Activated CD4-positive, alpha-beta T cell treated with anti-CD3 and anti-CD28 coated beads, Interleukin-2, Interleukin-4, amounts not matched to agents 100 ng/mL and 50 ng/mL, durations not matched to agents 16 hours and 8 hours (primary cell): ENCODE measurements at regions not wholly inside any gene's neighbourhood (a gene's known extent, or its start where the extent isn't known, plus 50 kb on each side); places are given as distances from the start of the nearest gene placed in this dataset.
"Not testable (repeated sequence)": the region's sequence is repeated elsewhere in the genome, so short reads cannot be mapped to it uniquely, and the experiment has no call there.

Experiments
- DNase-seq: peaks from one replicate; pipeline ENCODE4 v3.0.0-alpha.2; 2020; ENCODE audit warnings: low spot score

DNA sequence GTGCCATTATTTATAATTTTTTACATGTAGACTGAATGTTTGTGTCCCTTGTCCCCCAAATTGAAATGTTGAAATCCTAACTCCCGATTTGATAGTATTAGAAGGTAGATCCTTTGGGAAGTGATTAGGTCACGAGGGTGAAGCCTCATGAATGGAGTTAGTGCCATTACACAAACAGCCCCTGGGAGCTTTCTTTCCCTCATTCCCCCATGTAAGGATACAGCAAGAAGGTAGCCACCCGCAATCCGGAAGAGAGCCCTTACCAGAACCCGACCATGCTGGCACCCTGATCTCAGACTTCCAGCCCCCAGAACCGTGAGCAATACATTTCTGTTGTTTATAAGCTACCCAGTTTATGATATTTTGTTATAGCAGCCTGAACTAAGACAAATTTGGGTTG lies 143.2 kb downstream of the NPIPB5 start:
- DNase-seq, result no peak

DNA sequence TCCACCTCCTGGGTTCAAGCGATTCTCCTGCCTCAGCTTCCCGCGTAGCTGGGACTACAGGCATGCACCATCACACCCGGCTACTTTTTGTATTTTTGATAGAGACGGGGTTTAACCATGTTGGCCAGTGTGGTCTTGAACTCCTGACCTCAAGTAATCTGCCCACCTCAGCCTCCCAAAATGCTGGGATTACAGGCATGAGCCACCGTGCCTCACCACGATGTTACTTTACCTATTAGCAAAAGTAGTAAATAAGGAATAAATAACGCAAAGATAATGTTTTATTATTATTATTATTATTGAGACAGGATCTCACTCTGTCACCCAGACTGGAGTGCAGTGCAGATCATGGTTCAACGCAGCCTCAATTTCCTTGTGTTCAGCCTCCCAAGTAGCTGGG lies 145.9 kb downstream of the NPIPB5 start:
- DNase-seq, result not testable (repeated sequence)

DNA sequence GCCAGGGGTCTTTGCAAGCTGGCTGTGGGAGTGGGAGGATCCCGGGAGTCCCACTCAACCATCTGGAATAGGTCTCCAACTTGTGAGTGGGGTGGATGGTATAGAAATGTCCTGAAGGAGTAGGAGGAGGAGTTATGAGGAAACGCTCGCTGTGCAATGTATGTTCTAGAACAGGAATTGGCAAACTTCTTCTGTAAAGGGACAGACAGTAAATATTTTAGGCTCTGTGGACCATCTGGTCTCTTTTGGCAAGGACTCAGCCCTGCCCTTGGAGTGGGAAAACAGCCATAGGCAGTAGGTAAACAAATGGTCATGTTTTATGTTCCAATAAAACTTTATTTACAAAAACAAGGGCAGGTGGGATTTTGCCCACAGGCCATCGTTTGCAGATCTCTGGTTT lies 149.2 kb downstream of the NPIPB5 start:
- no peak for DNase-seq

DNA sequence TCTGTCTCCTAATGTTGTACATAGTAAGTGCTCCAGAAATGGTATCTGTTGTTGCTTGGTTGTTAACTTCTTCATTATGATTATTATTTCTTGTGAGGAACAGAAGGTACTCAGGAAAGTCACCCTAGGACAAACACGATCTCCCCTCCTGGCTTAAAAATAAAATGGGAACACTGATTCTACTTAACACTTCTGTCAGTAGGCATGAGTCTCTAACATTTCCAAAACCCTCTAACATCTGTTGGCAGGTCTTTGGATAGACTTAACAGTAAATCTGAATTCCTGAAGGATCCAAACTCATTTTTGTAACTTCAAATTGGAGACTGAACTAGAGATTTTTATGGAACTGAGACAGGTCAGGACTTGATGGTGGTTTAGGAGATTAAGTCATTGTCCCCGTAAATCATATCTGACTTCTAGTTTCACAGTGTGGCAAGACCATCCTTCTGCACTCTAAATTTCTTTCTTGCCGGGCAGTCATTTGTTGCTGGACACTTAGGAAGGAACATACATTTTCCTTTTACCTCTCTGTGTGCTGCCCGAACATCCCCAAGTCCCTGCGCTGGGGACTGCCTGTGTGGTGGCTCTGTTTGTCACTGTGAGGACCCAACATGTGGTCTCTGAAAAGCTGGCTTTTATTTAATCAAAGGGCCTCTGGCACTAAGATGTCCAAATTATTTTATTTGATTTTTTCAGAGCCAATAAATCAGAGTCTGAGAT lies 149.9 kb downstream of the NPIPB5 start:
- no peak for DNase-seq

DNA sequence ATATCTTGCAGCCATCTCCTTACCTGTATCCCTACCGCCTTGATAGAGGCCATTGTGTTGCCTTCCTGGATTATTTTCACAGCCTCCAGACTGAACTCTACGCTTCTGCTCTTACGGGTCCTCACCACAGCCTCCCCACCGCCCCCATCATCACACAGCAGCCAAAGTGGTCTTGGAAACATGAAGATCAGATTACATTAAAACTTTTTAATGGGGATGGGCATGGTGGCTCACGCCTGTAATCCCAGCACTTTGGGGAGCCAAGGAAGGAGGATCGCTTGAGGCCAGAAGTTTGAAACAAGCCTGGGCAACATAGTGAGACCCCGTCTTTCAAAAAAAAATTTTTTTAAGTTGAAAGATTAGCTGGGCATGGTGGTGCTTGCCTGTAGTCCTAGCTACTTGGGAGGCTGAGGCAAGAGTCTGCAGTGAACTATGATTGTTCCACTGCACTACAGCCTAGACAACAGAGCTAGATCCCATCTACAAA lies 150.5 kb downstream of the NPIPB5 start:
- no peak for DNase-seq

DNA sequence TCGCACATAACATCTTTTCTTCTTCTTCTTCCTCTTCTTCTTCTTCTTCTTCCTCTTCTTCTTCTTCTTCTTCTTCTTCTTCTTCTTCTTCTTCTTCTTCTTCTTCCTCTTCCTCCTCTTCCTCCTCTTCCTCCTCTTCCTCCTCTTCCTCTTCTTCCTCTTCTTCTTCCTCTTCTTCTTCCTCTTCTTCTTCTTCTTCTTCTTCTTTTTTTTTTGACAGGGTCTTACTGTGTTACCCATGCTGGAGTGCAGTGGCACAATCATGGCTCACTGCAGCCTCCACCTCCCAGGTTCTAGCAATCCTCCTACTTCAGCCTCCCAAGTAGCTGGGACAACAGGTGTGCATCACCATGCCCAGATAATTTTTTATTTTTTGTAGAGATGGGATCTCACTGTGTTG lies 151.0 kb upstream of the HS3ST2 start:
- DNase-seq, result not testable (repeated sequence)

DNA sequence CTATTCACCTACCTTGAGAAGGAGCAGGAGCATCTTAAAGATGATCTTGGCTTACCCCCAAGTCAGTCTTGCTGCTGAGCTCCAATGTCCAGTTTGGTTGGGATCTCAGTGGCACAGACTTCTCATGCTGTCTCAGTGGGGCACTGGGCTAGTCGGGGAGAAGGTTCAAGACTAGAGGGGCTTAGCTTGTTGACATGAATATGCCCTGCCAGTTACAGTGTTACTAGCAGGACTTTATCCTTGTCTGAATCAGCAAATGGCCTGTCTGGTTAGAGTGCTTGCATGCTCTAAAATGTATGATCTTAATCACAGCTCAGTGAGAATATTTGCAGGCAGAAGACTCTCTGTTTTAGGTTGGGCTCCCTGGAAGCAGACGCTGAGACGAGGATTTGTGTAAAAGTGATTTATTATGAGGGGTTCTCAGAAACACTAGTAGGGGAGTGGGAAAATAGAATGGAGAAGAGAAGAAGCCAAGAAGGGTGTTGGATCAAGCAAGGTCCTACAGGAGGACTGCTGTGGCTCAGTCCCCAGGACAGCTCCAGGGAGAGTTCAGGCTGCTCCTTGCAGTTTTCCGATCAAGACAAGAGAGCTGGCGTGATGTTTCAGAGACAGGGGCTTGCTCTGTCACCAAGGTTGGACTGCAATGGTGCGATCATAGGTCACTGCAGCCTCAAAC lies 150.4 kb upstream of the HS3ST2 start:
- DNase-seq, result no peak

DNA sequence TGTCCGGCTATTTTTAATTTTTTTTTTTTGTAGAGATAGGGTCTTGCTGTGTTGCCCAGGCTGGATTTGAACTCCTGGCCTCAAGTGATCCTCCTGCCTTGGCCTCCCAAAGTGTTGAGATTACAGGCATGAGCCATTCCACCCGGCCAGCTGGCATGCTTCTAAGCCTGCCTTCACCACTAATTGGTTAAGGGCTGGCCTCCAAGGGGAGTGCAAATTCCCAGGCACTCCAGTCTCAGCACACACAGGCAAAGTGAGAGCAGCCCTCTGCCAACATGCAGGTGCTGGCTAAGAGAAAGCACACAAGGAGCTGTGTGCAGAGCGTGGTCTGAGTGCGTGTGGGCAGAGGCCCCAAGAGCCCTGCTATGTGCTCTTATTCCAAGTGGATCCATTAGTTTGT lies 149.8 kb upstream of the HS3ST2 start:
- no peak for DNase-seq

DNA sequence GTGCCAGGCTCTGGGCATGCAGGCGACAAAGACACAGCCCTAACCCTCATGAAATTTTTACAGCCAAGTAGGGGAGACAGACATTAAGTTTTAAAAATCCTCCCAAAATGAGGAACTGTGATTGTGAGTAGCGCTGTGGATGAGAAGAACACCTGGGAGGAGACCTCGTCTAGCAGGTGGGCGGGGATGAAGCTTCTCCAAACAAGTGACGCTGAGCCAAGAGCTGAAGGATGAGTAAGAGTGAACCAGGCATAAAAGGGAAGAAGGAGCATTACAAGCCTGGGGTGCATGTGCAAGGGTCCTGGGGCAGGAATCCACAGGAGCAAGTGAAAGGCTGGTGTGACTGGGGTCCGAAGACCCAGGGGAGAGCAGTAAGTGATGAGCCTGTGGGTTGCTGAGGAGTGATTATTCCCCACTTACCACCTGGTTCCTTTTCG lies 149.4 kb upstream of the HS3ST2 start:
- DNase-seq, result no peak

DNA sequence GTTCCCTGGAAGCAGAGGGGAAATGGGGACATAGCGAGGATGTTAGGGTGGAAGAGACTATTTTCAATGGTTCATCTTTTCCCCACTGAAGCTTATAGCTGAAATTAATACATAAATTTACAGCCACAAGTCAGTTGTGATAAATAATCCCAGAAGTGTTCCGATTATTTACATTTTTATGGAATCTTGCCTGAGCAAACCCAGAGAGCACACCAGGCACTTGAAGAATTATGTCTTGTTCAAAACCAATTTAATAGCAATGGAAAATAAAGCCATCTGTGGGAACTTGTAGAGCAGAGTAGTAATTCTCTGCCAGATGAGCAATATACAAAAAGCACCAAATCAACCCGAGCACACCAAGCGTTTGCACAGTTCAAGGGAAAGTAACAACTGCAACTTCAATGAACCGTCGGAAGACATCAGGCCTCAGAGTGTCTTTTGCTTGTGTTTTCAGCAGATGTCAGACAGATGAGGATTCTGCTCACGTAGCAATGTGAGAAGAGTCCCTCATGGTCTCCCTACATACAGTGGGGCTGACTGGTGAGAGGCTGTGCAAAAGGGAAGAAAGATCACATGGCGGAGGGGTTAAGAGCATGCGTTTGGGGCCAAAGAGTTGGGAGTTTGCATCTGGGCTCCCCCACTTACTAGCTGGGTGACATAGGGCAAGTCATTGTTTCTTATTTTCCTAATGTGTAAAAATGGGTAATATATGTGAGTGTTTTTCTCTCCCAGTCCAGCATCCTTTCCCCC lies 148.7 kb upstream of the HS3ST2 start:
- DNase-seq, result no peak

DNA sequence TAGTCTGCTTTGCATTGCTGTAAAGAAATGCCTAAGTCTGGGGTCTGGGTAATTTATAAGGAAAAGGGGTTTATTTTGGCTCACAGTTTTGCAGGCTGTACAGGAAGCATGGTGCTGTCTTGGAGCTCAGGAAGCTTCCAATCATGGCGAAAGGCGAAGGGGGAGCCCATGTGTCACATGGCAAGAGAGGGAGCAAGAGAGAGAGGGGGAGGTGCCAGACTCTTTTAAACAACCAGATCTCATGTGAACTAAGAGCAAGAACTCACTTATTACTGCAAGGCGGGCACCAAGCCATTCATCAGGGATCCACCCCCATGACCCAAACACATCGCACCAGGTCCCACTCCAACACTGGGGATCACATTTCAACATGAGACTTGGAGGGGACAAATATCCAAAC lies 148.2 kb upstream of the HS3ST2 start:
- DNase-seq, result no peak

DNA sequence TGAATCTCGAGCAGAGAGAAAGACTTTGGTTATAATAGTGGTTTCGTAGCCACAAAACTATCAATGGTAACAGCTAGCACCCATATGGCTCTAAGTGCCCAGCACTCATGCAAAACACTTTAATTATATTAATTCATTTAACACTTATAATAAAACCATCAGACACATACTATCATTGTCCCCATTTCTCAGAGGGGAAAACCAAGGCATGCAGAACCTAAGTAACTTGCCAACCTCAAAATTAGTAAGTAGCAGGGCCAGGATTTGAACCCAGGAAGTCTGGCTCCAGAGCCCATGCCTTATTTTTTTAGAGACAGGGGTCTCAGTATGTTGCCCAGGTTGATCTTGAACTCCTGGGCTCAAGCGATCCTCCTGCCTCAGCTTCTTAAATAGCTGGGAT lies 145.6 kb upstream of the HS3ST2 start:
- DNase-seq, result no peak

DNA sequence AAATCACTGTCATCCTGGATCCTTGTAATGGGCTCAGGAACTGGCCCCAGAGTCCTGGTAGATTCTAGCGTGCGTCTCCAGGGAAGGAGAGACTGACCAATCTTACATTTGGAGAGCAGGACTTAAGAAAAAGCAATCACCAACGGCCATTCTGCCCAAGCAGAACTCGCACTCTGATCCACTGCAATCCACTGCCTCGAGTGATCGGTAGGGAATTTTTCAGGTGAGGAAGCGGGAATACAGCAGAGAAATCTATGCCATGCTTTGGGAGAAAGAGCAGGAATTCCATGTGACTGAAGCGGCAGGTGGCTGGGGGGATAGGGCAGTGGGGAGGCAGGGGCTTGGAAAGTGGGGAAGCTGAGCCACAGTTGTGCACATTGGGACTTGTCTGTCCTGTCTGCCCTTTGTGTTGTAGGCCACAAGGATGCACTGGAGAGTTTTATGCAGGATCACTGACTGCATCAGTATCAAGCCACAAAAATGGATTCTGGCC lies 143.9 kb upstream of the HS3ST2 start:
- no peak for DNase-seq

DNA sequence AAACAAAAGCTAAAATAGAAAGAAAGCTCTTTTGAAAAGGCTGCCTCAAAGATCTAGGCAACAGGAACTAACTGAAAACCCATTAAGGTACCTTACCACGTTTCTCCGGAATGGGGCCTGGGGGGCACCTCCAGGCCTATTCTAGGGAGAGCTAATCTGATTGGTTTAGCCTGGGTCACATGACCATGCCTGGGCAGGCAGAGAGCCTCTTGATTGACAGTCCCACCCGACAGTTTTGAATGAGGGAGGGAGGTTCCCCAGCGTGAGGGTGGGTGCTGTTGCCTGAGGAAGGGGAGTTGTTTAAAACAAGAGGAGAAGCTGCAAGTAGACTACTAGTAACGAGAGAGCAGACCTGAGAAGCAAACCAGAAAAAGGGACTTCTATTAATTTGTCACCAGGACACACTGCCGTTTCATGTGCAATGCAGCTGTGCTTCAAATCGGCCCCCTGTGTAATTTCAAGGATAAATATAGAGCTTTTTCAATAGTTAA lies 143.4 kb upstream of the HS3ST2 start:
- DNase-seq, result peak; percentile 43

DNA sequence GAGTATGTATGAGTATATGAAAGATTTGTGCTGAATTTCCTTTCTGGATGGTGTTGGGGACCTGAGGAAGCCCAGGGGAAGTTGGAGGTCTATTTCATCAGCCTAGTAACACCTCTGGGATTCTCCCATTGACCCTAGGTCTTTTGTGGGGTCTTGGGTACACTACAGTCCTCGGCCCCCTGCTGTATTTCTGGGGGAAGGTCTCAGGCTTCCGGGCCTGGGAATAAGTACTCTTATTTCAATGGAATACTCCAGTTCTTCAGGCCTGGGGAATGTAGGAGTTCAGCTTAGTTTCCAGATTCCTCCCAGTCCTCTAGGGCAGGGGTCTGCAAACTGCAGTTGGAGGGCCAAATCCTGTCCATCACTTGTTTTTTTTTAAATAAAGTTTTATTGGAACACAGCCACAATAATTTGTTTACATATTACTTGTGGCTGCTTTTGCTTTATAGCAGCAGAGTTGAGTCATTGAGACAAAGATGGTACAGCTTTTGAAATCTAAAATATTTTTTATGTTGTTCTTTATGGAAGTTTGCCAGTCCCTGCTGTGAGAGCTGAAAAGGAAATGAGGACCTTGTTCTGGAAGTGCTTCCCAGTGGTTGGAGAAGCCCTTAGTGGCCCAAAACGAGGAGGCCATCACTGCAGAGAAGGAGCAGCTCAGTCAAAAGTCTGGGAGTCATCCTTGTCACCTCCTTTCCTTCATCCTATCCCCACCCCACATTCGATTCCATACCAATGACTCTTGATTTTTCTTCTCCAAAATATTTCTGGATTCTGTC lies 142.5 kb upstream of the HS3ST2 start:
- no peak for DNase-seq

DNA sequence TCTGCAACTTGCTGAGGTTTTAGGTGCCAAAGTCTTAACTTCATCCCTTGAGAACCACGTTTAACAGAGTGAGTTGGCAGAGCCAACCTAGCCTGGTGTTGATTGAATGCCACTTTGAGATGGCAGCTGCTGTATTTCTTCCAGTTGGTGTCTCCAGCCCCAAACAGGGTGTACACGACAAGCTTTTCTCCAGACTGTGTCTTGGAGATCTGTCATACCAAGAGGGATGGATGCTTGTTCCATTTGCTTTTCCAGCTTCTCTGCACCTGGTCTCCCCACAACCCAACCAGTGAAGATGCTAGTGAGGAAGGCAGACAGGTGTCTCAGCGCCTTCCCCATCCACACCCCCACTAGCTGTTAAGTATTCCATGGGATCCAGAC lies 141.1 kb upstream of the HS3ST2 start:
- DNase-seq, result no peak

DNA sequence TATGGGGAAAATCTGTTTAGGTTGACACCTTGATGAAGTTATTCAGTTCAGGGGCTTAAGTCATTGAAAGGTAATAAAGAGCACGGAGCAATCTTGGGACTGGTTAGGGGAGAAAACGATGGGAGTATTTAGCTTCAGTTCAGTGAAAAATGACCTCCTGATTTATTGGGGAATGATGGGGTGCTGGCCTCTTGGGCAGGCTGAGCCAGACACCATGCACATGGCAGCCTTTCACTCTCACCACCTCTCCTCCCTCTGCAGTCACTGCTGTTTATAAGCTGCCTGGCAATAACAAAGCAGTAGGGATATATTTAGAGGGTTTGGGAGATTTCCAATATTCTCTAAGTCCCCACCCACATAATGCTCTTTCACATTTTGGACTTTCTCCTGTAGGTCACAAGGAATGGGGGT lies 140.5 kb upstream of the HS3ST2 start:
- DNase-seq, result no peak

DNA sequence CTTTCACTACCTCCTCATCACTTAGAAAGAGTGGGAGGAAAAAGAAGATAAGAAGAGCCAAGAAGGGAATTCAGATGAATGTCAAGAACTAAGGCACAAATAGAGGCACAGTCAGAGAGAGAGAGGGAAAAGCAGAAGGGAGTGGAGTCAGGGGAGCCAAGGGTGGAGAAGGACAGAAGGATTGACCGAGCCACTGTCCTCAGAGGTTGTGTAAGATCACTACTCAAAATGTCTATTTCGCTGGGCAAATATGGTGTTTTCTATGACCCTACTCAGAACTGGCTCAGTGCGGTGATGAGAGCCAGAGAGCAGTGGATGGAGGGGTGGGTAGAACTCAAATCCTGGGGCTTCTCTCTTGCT lies 139.2 kb upstream of the HS3ST2 start:
- no peak for DNase-seq

DNA sequence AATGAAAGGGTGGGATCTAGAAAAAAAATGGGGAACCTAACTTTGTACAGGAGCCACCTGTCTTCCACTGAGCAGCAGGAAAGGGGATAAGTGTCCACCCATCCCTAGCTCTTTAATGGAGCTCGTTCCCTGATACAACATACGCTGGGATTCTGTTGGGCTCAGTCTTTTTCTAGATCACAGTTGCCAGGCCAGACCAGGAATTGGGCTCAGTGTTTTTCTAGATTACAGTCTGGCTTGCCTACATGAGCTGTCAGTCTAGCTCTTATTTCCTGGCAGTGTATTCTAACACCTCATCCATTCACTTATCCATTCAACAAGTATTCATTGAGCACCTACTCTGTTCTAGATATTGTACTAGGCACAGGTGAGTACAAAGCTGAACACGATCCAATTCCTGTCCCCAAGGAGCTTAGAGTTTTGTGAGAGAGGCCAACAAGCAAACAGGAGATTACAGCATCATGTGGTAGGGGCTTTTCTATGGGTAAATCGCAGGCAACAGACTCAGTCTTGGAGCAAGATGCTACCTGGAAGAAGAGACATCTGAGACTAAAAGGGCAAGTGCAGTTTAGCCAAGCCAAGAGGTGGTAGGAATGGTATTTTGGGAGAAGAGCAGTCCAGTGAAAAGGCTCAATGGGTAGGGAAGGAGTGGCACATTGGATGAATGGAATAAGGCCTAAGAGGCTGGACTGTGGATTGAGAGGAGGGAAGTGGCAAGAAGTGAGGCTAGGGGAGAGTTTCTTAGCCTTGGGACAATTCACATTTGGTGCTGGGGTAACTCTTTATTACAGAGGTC lies 138.0 kb upstream of the HS3ST2 start:
- no peak for DNase-seq

DNA sequence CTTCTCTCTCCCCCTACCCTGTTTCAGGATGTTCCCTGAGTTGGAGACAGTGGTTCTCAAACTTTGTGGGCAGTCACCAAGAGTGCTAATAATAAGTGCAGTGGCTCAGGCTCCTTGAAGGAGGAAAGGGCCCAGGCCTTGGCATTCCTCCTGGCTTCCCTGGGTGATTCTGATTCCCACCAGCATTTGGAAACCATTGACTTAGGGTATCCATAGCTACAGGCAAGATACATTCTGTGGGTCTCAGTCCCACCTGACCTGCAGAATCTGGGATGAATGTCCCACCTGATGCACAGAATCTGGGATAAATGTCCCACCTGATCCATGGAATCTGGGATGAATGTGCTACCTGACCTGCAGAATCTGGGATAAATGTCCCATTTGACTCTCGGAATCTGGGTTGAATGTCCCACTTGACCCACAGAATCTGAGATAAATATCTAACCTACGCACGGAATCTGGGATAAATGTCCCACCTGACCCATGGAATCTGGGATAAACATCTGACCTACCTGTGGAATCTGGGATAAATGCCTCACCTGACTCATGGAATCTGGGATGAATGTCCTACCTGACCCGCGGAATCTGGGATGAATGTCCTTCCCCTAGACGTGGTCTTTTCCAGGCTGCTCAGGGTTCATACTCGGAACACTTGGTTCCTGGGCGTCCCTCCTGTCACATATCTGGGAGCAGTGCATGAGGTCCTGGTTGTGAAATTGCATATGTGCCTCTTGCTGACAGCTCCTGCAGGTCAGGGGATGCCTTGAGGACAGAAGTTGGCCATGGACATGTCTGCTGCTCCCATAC lies 136.7 kb upstream of the HS3ST2 start:
- no peak for DNase-seq
